ENCODE measurements at regions not wholly inside any gene's neighbourhood (a gene's known extent, or its start where the extent isn't known, plus 50 kb on each side); places are given as distances from the start of the nearest gene placed in this dataset.
"Not testable (repeated sequence)": the region's sequence is repeated elsewhere in the genome, so short reads cannot be mapped to it uniquely, and the experiment has no call there.

DNA sequence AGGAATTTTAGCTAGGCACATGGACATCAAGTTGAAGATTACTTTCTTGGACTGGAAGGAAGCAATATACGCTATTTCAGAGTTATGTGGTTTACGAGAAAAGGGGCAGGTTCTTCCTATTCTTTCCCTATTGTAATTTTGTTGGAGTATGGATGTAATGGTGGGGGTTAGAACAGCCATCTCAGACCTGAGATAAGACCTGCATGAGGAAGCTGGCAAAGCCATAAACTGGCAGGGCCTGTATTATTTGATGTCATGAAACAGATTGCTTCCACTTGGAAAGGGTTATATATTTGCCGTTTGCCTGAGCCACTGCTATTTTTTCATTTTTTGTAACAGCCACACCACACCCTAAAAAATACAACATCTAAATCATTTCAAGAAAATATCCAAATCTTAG is 220.5 kb upstream of the MAGI2 start:
- H3K9me3 Mint-ChIP-seq = peaks cover 4% of the 10 kb centered on the region
- DNase-seq = no peak
- H3K27me3 Mint-ChIP-seq = no peaks in the 10 kb centered on the region
- H3K36me3 Mint-ChIP-seq = no peaks in the 10 kb centered on the region
- H3K27ac Mint-ChIP-seq = no peak overlapping the region
- H3K4me3 Mint-ChIP-seq = no peak overlapping the region
- no peaks in the 10 kb centered on the region for H3K4me1 Mint-ChIP-seq

- Mint-ChIP-seq H3K4me3 (no peak overlapping the region), H3K36me3 (no peaks in the 10 kb centered on the region), H3K27ac (no peak overlapping the region), H3K27me3 (no peaks in the 10 kb centered on the region), H3K9me3 (peaks cover 4% of the 10 kb centered on the region), H3K4me1 (no peaks in the 10 kb centered on the region)
- no peak for DNase-seq
Observed at GRCh38 chr7:79673421-79673820, 220.0 kb upstream of the MAGI2 start.

DNA sequence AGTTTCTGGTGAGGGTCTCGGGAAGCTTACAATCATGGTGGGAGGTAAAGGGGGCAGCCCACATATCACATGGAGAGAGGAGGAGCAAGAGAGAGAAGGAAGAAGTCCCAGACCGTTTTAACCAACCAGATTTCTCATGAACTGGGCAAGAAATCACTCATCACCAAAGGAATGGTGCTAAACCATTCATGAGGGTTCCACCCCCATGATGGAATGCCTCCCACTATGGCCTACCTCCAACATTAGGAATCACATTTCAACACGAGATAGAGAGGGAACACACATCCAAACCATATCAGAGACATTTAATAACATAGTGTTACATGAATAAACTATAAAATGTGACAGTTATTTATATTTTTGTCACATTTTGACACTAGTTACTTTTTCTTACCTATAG is 214.8 kb upstream of the MAGI2 start:
- no peak overlapping the region for H3K27ac Mint-ChIP-seq
- no peaks in the 10 kb centered on the region for H3K27me3 Mint-ChIP-seq
- no peaks in the 10 kb centered on the region for H3K4me1 Mint-ChIP-seq
- no peak overlapping the region for H3K4me3 Mint-ChIP-seq
- no peaks in the 10 kb centered on the region for H3K36me3 Mint-ChIP-seq
- H3K9me3 Mint-ChIP-seq = peaks cover 4% of the 10 kb centered on the region
- DNase-seq = no peak

DNA sequence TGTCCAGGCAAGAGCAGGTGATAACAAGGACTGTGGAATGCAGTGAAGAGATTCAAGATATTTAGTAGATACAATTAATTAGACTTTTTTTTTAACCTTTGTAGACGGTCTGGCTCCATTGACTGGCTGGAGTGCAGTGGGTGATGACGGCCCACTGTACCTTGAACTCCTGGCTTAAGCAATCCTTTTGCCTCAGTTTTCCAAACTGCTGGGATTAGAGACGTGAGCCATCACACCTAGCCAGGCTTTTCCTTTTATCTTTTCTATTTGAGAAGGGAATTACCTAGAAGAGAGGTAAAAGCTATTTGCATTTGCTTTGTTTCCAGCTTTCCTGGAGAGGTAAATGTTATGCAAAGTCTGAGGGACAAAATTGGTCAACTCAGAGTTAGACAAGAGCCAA is 213.0 kb upstream of the MAGI2 start:
- no peak for DNase-seq
- Mint-ChIP-seq H3K36me3 (no peaks in the 10 kb centered on the region), H3K4me3 (no peak overlapping the region), H3K27me3 (no peaks in the 10 kb centered on the region), H3K4me1 (no peaks in the 10 kb centered on the region), H3K27ac (no peak overlapping the region), H3K9me3 (peaks cover 4% of the 10 kb centered on the region)

- no peak for DNase-seq
- no peaks in the 10 kb centered on the region for H3K27me3 Mint-ChIP-seq
- no peaks in the 10 kb centered on the region for H3K9me3 Mint-ChIP-seq
- no peaks in the 10 kb centered on the region for H3K36me3 Mint-ChIP-seq
- H3K4me1 Mint-ChIP-seq = no peaks in the 10 kb centered on the region
- no peak overlapping the region for H3K4me3 Mint-ChIP-seq
- no peak overlapping the region for H3K27ac Mint-ChIP-seq
Observed at GRCh38 chr7:79664884-79665676, 211.6 kb upstream of the MAGI2 start.

- Mint-ChIP-seq H3K4me3 (no peak overlapping the region), H3K4me1 (no peaks in the 10 kb centered on the region), H3K9me3 (no peaks in the 10 kb centered on the region), H3K36me3 (no peaks in the 10 kb centered on the region), H3K27me3 (no peaks in the 10 kb centered on the region), H3K27ac (no peak overlapping the region)
- no peak for DNase-seq
Observed at GRCh38 chr7:79658304-79658703, 204.8 kb upstream of the MAGI2 start.

DNA sequence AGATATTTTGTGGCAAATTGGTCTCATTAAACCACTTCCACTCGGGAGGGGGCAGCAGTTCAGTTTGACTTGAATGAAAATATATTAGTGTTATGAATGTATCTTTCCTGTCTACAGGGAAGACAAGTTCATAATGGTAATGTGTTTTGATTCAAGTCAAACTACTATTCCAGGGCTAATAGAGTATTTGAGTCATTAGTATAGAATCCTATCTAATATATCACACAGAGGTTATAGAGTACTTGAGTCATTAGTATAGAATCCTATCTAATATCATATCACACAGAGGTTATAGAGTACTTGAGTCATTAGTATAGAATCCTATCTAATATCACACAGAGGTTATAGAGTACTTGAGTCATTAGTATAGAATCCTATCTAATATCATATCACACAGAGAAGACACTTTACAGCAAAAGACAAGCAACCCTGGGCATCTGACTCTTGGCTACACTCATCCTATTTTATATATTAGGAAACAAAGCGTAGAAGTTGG is 199.7 kb upstream of the MAGI2 start:
- H3K27ac Mint-ChIP-seq = no peak overlapping the region
- no peak overlapping the region for H3K4me3 Mint-ChIP-seq

DNA sequence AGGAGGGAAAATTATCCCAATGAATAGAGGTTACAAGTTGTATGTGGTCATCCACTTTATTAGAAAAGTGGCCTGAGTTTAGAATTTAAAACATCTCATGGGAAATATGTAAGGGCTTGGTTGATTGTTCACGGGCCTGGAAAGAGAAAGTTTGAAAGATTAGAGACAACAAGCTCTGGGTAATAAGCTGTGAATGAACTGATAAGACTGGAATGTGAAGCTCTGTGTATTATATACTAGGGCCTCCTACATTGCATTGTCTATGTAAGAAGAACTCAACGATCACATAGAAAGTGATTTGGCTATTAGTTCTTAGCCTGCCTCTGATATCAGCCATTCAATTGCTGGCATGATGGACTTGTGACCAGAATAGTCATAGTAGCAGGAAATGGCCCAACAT is 199.2 kb upstream of the MAGI2 start:
- Mint-ChIP-seq H3K27me3 (no peaks in the 10 kb centered on the region), H3K36me3 (no peaks in the 10 kb centered on the region), H3K4me1 (no peaks in the 10 kb centered on the region), H3K27ac (no peak overlapping the region), H3K4me3 (no peak overlapping the region), H3K9me3 (no peaks in the 10 kb centered on the region)
- no peak for DNase-seq

More for the DNA sequence above, 199.7 kb upstream of the MAGI2 start:
- no peak for DNase-seq
- Mint-ChIP-seq H3K36me3 (no peaks in the 10 kb centered on the region), H3K9me3 (no peaks in the 10 kb centered on the region), H3K27me3 (no peaks in the 10 kb centered on the region), H3K4me1 (no peaks in the 10 kb centered on the region)

DNA sequence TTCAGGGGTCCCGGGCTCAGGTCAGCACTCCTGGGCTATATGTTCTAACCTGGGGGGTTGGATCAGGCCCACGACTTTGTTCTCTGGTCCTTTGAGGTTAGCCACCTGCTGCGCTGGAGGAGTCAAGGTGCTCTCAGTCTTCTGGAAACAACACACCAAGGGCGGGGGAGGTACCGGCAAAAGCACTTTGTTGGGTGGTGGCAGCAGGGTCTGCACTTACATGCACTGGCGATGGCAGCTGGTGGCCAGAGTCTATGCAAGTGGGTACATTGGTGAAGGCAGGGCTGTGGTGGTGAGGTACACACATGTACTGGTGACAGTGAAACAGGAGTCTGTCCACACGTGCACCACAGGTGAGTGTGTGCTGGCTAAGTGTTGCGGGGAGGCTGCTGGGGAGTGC is 194.2 kb upstream of the MAGI2 start:
- no peaks in the 10 kb centered on the region for H3K27me3 Mint-ChIP-seq
- H3K27ac Mint-ChIP-seq = no peak overlapping the region
- H3K36me3 Mint-ChIP-seq = no peaks in the 10 kb centered on the region
- no peaks in the 10 kb centered on the region for H3K4me1 Mint-ChIP-seq
- no peaks in the 10 kb centered on the region for H3K9me3 Mint-ChIP-seq
- H3K4me3 Mint-ChIP-seq = no peak overlapping the region
- DNase-seq = no peak

DNA sequence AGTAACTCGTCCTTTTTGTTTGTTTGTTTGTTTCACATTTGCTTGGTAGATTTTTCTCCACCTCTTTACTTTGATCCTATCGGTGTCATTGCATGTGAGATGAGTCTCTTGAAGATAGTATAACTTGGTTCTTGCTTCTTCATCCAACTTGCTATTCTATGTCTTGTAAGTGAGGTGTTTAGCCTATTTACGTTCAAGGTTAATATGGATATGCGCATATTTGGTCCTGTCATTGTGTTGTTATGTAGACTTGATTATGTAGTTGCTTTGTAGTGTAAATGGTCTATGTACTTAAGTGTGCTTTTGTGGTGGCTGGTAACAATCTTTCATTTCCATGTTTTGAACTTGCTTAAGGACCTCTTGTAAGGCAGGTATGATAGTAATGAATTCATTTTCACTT is 192.8 kb upstream of the MAGI2 start:
- Mint-ChIP-seq H3K27me3 (no peaks in the 10 kb centered on the region), H3K4me3 (no peak overlapping the region), H3K9me3 (no peaks in the 10 kb centered on the region), H3K36me3 (no peaks in the 10 kb centered on the region), H3K27ac (no peak overlapping the region), H3K4me1 (no peaks in the 10 kb centered on the region)
- DNase-seq = no peak

DNA sequence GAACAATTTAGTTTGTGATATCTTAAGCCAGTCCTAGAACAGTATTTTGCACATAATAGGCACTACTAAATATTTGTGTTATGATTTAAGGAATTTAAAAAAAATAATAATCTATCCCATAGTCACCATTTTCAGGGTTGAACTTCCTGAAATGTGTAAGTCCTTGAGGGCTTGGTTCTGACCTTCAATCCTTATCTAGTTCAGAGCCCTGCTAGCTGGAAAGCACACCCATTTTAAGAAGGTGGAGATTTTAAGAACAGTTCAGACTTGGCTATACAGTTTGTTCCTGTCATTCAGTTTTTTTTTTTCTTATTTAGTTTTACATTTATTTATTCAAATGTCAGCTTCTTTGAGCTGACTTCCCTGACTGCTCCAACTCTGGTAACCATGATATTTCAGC is 183.4 kb upstream of the MAGI2 start:
- Mint-ChIP-seq H3K4me1 (peaks cover 1% of the 10 kb centered on the region), H3K36me3 (no peaks in the 10 kb centered on the region), H3K27ac (no peak overlapping the region), H3K27me3 (peaks cover 3% of the 10 kb centered on the region), H3K4me3 (no peak overlapping the region), H3K9me3 (no peaks in the 10 kb centered on the region)
- DNase-seq = no peak

GRCh38 chr7:79625921-79626320 is 172.5 kb upstream of the MAGI2 start:
- H3K27me3 Mint-ChIP-seq, H3K27ac Mint-ChIP-seq, DNase-seq, H3K36me3 Mint-ChIP-seq, H3K4me3 Mint-ChIP-seq, H3K9me3 Mint-ChIP-seq, H3K4me1 Mint-ChIP-seq: not testable (repeated sequence)

- H3K4me3 Mint-ChIP-seq = no peak overlapping the region
- no peaks in the 10 kb centered on the region for H3K4me1 Mint-ChIP-seq
- H3K27ac Mint-ChIP-seq = no peak overlapping the region
- H3K9me3 Mint-ChIP-seq = no peaks in the 10 kb centered on the region
- H3K27me3 Mint-ChIP-seq = no peaks in the 10 kb centered on the region
- DNase-seq = no peak
- no peaks in the 10 kb centered on the region for H3K36me3 Mint-ChIP-seq
Observed at GRCh38 chr7:79624336-79624735, 170.9 kb upstream of the MAGI2 start.

GRCh38 chr7:79622781-79623180 is 169.3 kb upstream of the MAGI2 start:
- Mint-ChIP-seq H3K27me3 (no peaks in the 10 kb centered on the region), H3K4me3 (no peak overlapping the region), H3K27ac (no peak overlapping the region), H3K36me3 (no peaks in the 10 kb centered on the region), H3K4me1 (no peaks in the 10 kb centered on the region), H3K9me3 (no peaks in the 10 kb centered on the region)
- no peak for DNase-seq

- H3K4me3 Mint-ChIP-seq = no peak overlapping the region
- no peak overlapping the region for H3K27ac Mint-ChIP-seq
- H3K36me3 Mint-ChIP-seq = no peaks in the 10 kb centered on the region
- no peak for DNase-seq
- H3K4me1 Mint-ChIP-seq = no peaks in the 10 kb centered on the region
- no peaks in the 10 kb centered on the region for H3K9me3 Mint-ChIP-seq
- no peaks in the 10 kb centered on the region for H3K27me3 Mint-ChIP-seq
Observed at GRCh38 chr7:79620291-79620690, 166.8 kb upstream of the MAGI2 start.

DNA sequence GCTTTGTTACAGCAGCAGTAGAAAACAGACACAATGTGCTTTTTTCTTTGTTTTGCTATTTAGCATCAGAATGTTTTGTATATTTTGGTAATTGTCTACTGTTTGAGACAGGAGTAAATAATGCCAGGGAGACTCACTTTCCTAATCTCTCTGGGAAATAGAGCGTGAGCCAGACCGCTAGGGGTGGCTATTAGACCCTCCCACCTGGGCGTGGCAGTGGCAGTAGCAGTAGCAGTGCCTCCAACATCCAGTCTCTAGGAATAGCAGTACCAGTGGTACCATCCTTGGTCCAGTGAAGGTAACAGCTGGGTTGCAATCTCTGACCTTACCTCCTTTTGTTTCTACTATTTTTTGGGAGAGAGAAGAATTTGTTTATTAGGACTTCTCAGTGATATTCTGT is 165.7 kb upstream of the MAGI2 start:
- no peak overlapping the region for H3K27ac Mint-ChIP-seq

More for the DNA sequence above, 165.7 kb upstream of the MAGI2 start:
- no peaks in the 10 kb centered on the region for H3K27me3 Mint-ChIP-seq
- no peaks in the 10 kb centered on the region for H3K9me3 Mint-ChIP-seq
- H3K4me3 Mint-ChIP-seq = no peak overlapping the region
- no peak for DNase-seq
- H3K4me1 Mint-ChIP-seq = no peaks in the 10 kb centered on the region
- no peaks in the 10 kb centered on the region for H3K36me3 Mint-ChIP-seq

All from activated naive CD8-positive, alpha-beta T cell treated with anti-CD3 and anti-CD28 coated beads for 36 hours (primary cell).